Vagina (tissue), 2 donors: ENCODE measurements at regions not wholly inside any gene's neighbourhood (a gene's known extent, or its start where the extent isn't known, plus 50 kb on each side); places are given as distances from the start of the nearest gene placed in this dataset.

Experiments used
- POLR2AphosphoS5 ChIP-seq, 2 donors: sonication (generic); formaldehyde crosslinking; IDR thresholded peaks; one replicate each; pipeline ENCODE4 v1.9.0; 2017; ENCODE audit warnings: antibody characterized with exemption in 2 of 2, mild to moderate bottlenecking in 2 of 2, low read depth in 1 of 2; ENCODE audit not compliant: insufficient read depth in 1 of 2
- TF ChIP-seq, protein P1 (sequence below), 3 experiments: fragments of 450-650 bp in 2 of 3; fragments of 200-600 bp in 1 of 3; sonication (generic) in 1 of 3; IDR thresholded peaks; one replicate each; pipeline ENCODE4 v1.5.1; 2017 to 2019; ENCODE audit warnings: antibody characterized with exemption in 3 of 3, mild to moderate bottlenecking in 2 of 3, moderate library complexity in 2 of 3

DNA sequence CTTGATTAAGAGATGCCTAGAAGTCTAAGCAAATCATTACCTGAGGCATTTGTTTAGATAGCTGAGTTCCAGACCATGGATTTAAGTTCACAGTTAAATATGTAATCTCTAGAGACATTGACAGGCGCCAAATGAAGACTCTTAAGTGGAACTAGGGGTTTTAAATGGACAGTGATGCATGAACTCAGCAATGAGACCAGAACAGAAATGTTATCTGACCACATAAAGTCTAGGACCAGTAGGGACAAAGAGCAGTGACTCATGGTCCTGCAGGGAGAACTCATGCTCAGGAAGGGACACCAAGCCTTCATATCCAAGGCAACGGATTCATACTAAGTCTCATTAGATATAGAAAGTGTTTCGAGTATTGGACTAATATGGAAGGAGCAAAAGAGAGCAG is 152.3 kb downstream of the PPARGC1A start:
- TF ChIP-seq, protein P1, sequence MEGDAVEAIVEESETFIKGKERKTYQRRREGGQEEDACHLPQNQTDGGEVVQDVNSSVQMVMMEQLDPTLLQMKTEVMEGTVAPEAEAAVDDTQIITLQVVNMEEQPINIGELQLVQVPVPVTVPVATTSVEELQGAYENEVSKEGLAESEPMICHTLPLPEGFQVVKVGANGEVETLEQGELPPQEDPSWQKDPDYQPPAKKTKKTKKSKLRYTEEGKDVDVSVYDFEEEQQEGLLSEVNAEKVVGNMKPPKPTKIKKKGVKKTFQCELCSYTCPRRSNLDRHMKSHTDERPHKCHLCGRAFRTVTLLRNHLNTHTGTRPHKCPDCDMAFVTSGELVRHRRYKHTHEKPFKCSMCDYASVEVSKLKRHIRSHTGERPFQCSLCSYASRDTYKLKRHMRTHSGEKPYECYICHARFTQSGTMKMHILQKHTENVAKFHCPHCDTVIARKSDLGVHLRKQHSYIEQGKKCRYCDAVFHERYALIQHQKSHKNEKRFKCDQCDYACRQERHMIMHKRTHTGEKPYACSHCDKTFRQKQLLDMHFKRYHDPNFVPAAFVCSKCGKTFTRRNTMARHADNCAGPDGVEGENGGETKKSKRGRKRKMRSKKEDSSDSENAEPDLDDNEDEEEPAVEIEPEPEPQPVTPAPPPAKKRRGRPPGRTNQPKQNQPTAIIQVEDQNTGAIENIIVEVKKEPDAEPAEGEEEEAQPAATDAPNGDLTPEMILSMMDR (IDR thresholded peaks at IDR 0.05) = no peak
- no peak for TF ChIP-seq POLR2AphosphoS5 (IDR thresholded peaks at IDR 0.05; ENCODE audit: insufficient read depth in 1 of 2, low read depth in 1 of 2)
